Stimulated activated CD4-positive, alpha-beta T cell treated with anti-CD3 and anti-CD28 coated beads, Interleukin-1b, Interleukin-23, amount 100 ng/mL, for 4 hours (primary cell): ENCODE measurements at regions not wholly inside any gene's neighbourhood (a gene's known extent, or its start where the extent isn't known, plus 50 kb on each side); places are given as distances from the start of the nearest gene placed in this dataset.

ENCODE experiments used
- DNase-seq, 2 donors: peaks; one replicate each; pipeline ENCODE4 v3.0.0-alpha.2; 2020; ENCODE audit warnings: low read depth in 2 of 2

- no peak for DNase-seq
Observed at GRCh38 chr7:10863476-10863875, 110.2 kb upstream of the PHF14 start.

DNA sequence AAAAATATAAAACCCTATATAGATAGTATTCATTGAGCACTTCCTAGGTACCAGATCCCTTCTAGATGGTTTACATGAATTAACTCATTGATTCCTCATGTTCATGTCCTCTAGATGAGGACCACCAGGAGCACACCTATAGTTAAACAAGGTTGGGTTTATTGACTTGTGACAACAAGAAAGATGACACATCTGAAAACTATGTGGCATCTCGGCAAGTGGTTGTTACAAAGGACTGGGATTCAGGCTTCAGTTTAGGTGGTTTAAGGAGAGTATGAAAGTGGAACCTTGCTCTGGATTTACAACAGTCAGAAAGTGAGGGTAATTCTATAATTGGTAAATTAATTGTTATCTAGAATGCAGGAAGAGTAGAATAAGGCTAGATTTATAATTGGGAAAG is 99.0 kb upstream of the PHF14 start:
- DNase-seq, result no peak

DNA sequence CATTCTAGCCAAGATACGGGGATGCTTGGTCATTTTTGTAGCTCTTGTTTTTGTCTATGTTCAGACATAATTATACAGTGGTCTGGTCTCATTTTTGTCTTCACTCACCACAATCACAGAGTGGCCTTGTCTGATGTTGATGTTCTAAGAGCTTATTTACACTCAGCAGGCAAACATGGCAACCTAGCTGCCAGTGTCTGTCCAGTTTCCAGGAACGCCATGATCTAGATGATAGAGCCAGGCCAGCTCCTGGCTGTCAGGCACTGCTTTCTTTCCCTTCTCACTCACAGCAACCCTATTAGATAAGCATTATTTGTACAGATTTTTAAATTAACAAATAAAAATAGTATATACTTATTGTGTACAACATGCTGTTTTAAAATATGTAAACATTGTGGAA is 98.6 kb upstream of the PHF14 start:
- no peak for DNase-seq

DNA sequence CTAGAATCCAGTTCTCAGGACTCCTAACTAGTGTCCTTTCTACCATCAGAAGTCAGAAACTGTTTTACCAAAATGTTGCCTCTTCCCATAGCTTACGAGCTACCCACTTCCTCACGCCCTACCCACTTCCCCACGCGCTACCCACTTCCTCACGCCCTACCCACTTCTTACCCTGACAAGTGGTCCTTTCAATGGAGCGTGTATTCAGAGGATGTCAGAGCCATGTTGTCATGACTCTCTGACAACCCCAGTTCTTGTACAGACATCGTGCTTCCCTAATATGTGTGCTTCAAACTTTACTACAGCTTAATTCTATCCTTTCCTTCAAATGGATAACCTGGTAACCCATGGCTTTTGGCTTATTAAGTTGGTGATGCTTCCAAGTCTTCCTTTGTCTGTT is 84.8 kb upstream of the PHF14 start:
- no peak for DNase-seq

DNA sequence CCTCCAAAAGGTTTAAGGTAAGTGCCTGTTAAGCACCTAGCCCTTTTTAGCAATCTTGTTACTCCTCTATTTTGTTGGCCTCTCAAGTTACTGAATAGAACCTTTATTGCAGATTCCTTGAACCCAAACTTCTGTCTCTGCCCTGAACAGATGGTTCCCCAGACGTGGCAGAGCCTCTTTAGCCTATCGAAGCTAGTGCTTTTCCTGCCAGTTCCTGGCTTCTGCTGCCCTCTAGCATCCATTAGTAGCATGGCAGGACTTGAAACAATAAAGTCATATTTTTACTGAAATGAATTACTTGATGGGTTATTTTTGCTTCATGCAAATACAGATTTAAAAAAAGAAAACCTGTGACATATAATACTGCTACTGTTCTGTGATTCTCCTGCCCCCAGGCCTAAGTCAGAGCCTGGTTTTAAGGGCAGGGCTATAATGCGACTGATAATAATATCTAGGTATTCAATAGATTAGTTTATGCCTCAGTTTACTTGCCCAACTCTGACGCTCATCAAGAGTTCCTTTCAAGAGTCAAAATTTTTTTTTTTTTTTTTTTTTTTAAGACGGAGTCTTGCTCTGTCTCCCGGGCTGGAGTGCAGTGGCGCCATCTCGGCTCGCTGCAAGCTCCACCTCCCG is 84.3 kb upstream of the PHF14 start:
- DNase-seq, result peak; percentile 3

- DNase-seq, result no peak
Observed at GRCh38 chr7:10908600-10908999, 65.1 kb upstream of the PHF14 start.

- DNase-seq, result no peak
Observed at GRCh38 chr7:10910447-10910846, 63.2 kb upstream of the PHF14 start.

DNA sequence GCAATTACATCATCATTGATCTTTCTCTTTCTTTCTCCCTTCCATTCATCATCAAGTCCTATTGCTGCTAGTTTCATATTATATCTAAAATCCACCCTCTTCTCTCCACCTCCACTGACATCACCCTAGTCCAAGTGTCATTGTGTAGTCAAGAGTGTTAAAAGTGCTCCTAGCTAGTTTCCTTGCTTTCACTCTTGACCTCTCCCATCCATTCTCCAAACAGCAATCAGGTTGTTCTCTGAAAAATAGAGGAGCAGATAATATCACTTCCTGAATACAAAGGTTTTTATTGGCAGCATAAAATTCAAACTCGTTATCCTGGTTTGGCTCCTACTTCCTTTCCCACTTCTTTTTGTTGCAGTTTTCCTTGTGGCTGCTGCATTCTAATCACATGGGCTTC is 61.6 kb upstream of the PHF14 start:
- DNase-seq, result no peak

- DNase-seq, result no peak
Observed at GRCh38 chr7:10913457-10913856, 60.2 kb upstream of the PHF14 start.

- DNase-seq, result no peak
Observed at GRCh38 chr7:10918093-10918590, 55.5 kb upstream of the PHF14 start.

GRCh38 chr7:10919923-10920322 is 53.7 kb upstream of the PHF14 start:
- DNase-seq, result no peak
